H1 (cell line): ENCODE measurements at regions not wholly inside any gene's neighbourhood (a gene's known extent, or its start where the extent isn't known, plus 50 kb on each side); places are given as distances from the start of the nearest gene placed in this dataset.

Source experiments
- CTCF ChIP-seq, 3 experiments: IDR thresholded peaks; 1 replicate in 2 of 3; 2 replicates in 1 of 3; pipeline versions ENCODE4 v1.5.1 to v1.6.1; 2011; ENCODE audit warnings: low read length in 3 of 3, mild to moderate bottlenecking in 3 of 3, inconsistent platforms in 2 of 3, low read depth in 1 of 3, moderate library complexity in 1 of 3; ENCODE audit not compliant: insufficient read depth in 1 of 3; ENCODE audit errors: control extremely low read depth in 1 of 3
- TCF12 ChIP-seq: IDR thresholded peaks from 2 replicates; pipeline ENCODE4 v1.6.1; 2011; ENCODE audit warnings: low read depth, mild to moderate bottlenecking, low read length
- YY1 ChIP-seq: IDR thresholded peaks from 2 replicates; pipeline ENCODE4 v1.6.1; 2011; ENCODE audit warnings: low read depth, mild to moderate bottlenecking, low read length

GRCh38 chr17:34499576-34499975, 79.8 kb upstream of the TMEM132E start:
- TF ChIP-seq CTCF (IDR thresholded peaks at IDR 0.05; ENCODE audit: control extremely low read depth in 1 of 3, insufficient read depth in 1 of 3, low read depth in 1 of 3, low read length in 3 of 3) = no peak
- no peak for TF ChIP-seq YY1
- TF ChIP-seq TCF12 = no peak
